Gastrocnemius medialis (tissue), 4 donors: ENCODE measurements at regions not wholly inside any gene's neighbourhood (a gene's known extent, or its start where the extent isn't known, plus 50 kb on each side); places are given as distances from the start of the nearest gene placed in this dataset.

Experiments used
- ATAC-seq, 2 donors: fragments of 150-250 bp; one replicate each; pipeline ENCODE4 v1.9.1; 2016
- DNase-seq, 2 donors: peaks; one replicate each; pipeline ENCODE4 v3.0.0-alpha.2; 2019
- H3K27ac ChIP-seq, 4 donors: fragments of 200-600 bp; sonication (generic); 1 replicate in 1 of 4; 2 replicates in 3 of 4; pipeline ENCODE4 v1.5.1; 2016 to 2018; ENCODE audit warnings: mild to moderate bottlenecking in 2 of 4, moderate library complexity in 1 of 4
- H3K27me3 ChIP-seq, 3 donors: fragments of 200-600 bp; sonication (generic) in 2 of 3; 1 replicate in 1 of 3; 2 replicates in 2 of 3; pipeline versions ENCODE4 v1.5.1 to v1.6.0; 2016 to 2019; ENCODE audit warnings: mild to moderate bottlenecking in 1 of 3, moderate library complexity in 1 of 3
- H3K36me3 ChIP-seq, 2 donors: fragments of 200-600 bp; sonication (generic) in 1 of 2; one replicate each; pipeline ENCODE4 v1.5.1; 2017 to 2018
- H3K4me1 ChIP-seq, 2 donors: fragments of 200-600 bp; sonication (generic) in 1 of 2; one replicate each; pipeline ENCODE4 v1.5.1; 2016 to 2017; ENCODE audit warnings: mild to moderate bottlenecking in 2 of 2
- H3K4me3 ChIP-seq, 4 donors: fragments of 200-600 bp; sonication (generic) in 3 of 4; 1 replicate in 1 of 4; 2 replicates in 3 of 4; pipeline ENCODE4 v1.5.1; 2016 to 2019; ENCODE audit warnings: mild to moderate bottlenecking in 2 of 4
- H3K9me3 ChIP-seq, 3 donors: fragments of 200-600 bp; sonication (generic) in 2 of 3; 1 replicate in 1 of 3; 2 replicates in 2 of 3; pipeline ENCODE4 v1.5.1; 2016 to 2019
- CTCF ChIP-seq, 5 experiments: fragments of 450-650 bp in 3 of 5; fragments of 200-600 bp in 2 of 5; sonication (generic) in 2 of 5; IDR thresholded peaks in 4 of 5; conservative IDR thresholded peaks in 1 of 5; 1 replicate in 4 of 5; 2 replicates in 1 of 5; pipeline ENCODE4 v1.5.1; 2016 to 2019; ENCODE audit warnings: antibody characterized with exemption in 5 of 5, mild to moderate bottlenecking in 3 of 5, moderate library complexity in 3 of 5
- POLR2A ChIP-seq, 2 donors: fragments of 450-650 bp; IDR thresholded peaks; one replicate each; pipeline ENCODE4 v1.6.1; 2017; ENCODE audit warnings: antibody characterized with exemption in 2 of 2, mild to moderate bottlenecking in 2 of 2, moderate library complexity in 2 of 2
- in situ Hi-C, 4 donors: fragments of 200-750 bp; cut with MboI; loops; one replicate each; pipeline versions ENCODE4 v1.15.0 to v1.8.0; 2017; ENCODE audit warnings: low sequenced_read_pairs in 4 of 4
- intact Hi-C: fragments of 100-400 bp; cut with DNase I; formaldehyde crosslinking; loops from one replicate; pipeline ENCODE4 v1.15.1; 2023; ENCODE audit warnings: low total_unique reads

- H3K4me1 ChIP-seq, result no peaks in the 10 kb centered on the region
- in situ Hi-C loops, result loop anchor here in 1 of 4 donors (25.0 kb wide), 1 partner anchor 99 kb away; no protein-coding TSS in a partner anchor
- intact Hi-C loops, result no loop called here
- TF ChIP-seq POLR2A (IDR thresholded peaks at IDR 0.05) (no peak), CTCF (IDR thresholded peaks at IDR 0.05 in 4 of 5, conservative IDR thresholded peaks at IDR 0.05 in 1 of 5) (no peak)
- no peak overlapping the region for H3K4me3 ChIP-seq
- DNase-seq (no peak), ATAC-seq (no peak)
- no peaks in the 10 kb centered on the region for H3K27me3 ChIP-seq
- H3K36me3 ChIP-seq, result no peaks in the 10 kb centered on the region
- H3K9me3 ChIP-seq, result no peaks in the 10 kb centered on the region
- no peak overlapping the region for H3K27ac ChIP-seq
These were observed 808.7 kb upstream of the NECTIN3 start for GRCh38 chr3:110262896-110263295.

GRCh38 chr3:110265302-110265701 lies 806.3 kb upstream of the NECTIN3 start:
- TF ChIP-seq POLR2A (IDR thresholded peaks at IDR 0.05) (no peak), CTCF (IDR thresholded peaks at IDR 0.05 in 4 of 5, conservative IDR thresholded peaks at IDR 0.05 in 1 of 5) (no peak)
- Histone ChIP-seq H3K4me1 (no peaks in the 10 kb centered on the region), H3K4me3 (no peak overlapping the region), H3K27me3 (no peaks in the 10 kb centered on the region), H3K9me3 (no peaks in the 10 kb centered on the region), H3K36me3 (no peaks in the 10 kb centered on the region), H3K27ac (no peak overlapping the region)
- intact Hi-C loops, result no loop called here
- in situ Hi-C loops, result loop anchor here in 1 of 4 donors (25.0 kb wide), 1 partner anchor 97 kb away; no protein-coding TSS in a partner anchor
- DNase-seq (no peak), ATAC-seq (no peak)

- H3K27me3 ChIP-seq, result no peaks in the 10 kb centered on the region
- in situ Hi-C loops, result loop anchor here in 1 of 4 donors (25.0 kb wide), 1 partner anchor 95 kb away; no protein-coding TSS in a partner anchor
- H3K36me3 ChIP-seq, result no peaks in the 10 kb centered on the region
- ATAC-seq (no peak), DNase-seq (no peak)
- H3K4me1 ChIP-seq, result no peaks in the 10 kb centered on the region
- intact Hi-C loops, result no loop called here
- TF ChIP-seq CTCF (IDR thresholded peaks at IDR 0.05 in 4 of 5, conservative IDR thresholded peaks at IDR 0.05 in 1 of 5), result no peak
- no peak for TF ChIP-seq POLR2A (IDR thresholded peaks at IDR 0.05)
- no peak overlapping the region for H3K4me3 ChIP-seq
- no peaks in the 10 kb centered on the region for H3K9me3 ChIP-seq
- H3K27ac ChIP-seq, result no peak overlapping the region
These were observed 804.2 kb upstream of the NECTIN3 start for GRCh38 chr3:110267304-110267845.

- in situ Hi-C loops (loop anchor here in 1 of 4 donors (25.0 kb wide), 1 partner anchor 90 kb away; no protein-coding TSS in a partner anchor), intact Hi-C loops (no loop called here)
- Histone ChIP-seq H3K27me3 (no peaks in the 10 kb centered on the region), H3K36me3 (no peaks in the 10 kb centered on the region), H3K4me1 (no peaks in the 10 kb centered on the region), H3K27ac (no peak overlapping the region), H3K9me3 (no peaks in the 10 kb centered on the region), H3K4me3 (no peak overlapping the region)
- ATAC-seq (no peak), DNase-seq (no peak)
- TF ChIP-seq CTCF (IDR thresholded peaks at IDR 0.05 in 4 of 5, conservative IDR thresholded peaks at IDR 0.05 in 1 of 5) (no peak), POLR2A (IDR thresholded peaks at IDR 0.05) (no peak)
These were observed 799.1 kb upstream of the NECTIN3 start for GRCh38 chr3:110272525-110272924.
